ENCODE measurements at regions not wholly inside any gene's neighbourhood (a gene's known extent, or its start where the extent isn't known, plus 50 kb on each side); places are given as distances from the start of the nearest gene placed in this dataset.

GRCh38 chr7:85478530-85478929, 291.7 kb upstream of the SEMA3D start:
- DNase-seq = no peak

- DNase-seq = no peak
Observed at GRCh38 chr7:85475476-85475875, 288.6 kb upstream of the SEMA3D start.

GRCh38 chr7:85475071-85475470, 288.2 kb upstream of the SEMA3D start:
- DNase-seq = no peak

- no peak for DNase-seq
Observed at GRCh38 chr7:85474234-85474633, 287.4 kb upstream of the SEMA3D start.

- DNase-seq = no peak
Observed at GRCh38 chr7:85471740-85472139, 284.9 kb upstream of the SEMA3D start.

GRCh38 chr7:85471307-85471706, 284.5 kb upstream of the SEMA3D start:
- DNase-seq = no peak

- peak in 1 of 3 experiments; percentile 20 for DNase-seq
Observed at GRCh38 chr7:85469446-85470010, 282.7 kb upstream of the SEMA3D start.

- DNase-seq = peak in 2 of 3 experiments; percentile 13 to 49
Observed at GRCh38 chr7:85464042-85464651, 277.3 kb upstream of the SEMA3D start.

GRCh38 chr7:85462671-85463070, 275.8 kb upstream of the SEMA3D start:
- no peak for DNase-seq

- no peak for DNase-seq
Observed at GRCh38 chr7:85457911-85458310, 271.1 kb upstream of the SEMA3D start.

- DNase-seq = peak in 1 of 3 experiments; percentile 37
Observed at GRCh38 chr7:85456254-85456653, 269.4 kb upstream of the SEMA3D start.

GRCh38 chr7:85454904-85455303, 268.0 kb upstream of the SEMA3D start:
- no peak for DNase-seq

GRCh38 chr7:85452674-85453073, 265.8 kb upstream of the SEMA3D start:
- no peak for DNase-seq

- no peak for DNase-seq
Observed at GRCh38 chr7:85449478-85449877, 262.6 kb upstream of the SEMA3D start.

GRCh38 chr7:85447004-85447403, 260.1 kb upstream of the SEMA3D start:
- DNase-seq = peak in 1 of 3 experiments; percentile 25

- no peak for DNase-seq
Observed at GRCh38 chr7:85426487-85426960, 239.7 kb upstream of the SEMA3D start.

GRCh38 chr7:85424298-85424697, 237.4 kb upstream of the SEMA3D start:
- DNase-seq = no peak

GRCh38 chr7:85423209-85423895, 236.5 kb upstream of the SEMA3D start:
- no peak for DNase-seq

GRCh38 chr7:85415743-85416142, 228.9 kb upstream of the SEMA3D start:
- no peak for DNase-seq

GRCh38 chr7:85413718-85414117, 226.9 kb upstream of the SEMA3D start:
- DNase-seq = no peak

GRCh38 chr7:85412912-85413311, 226.1 kb upstream of the SEMA3D start:
- DNase-seq = no peak

GRCh38 chr7:85407391-85407790, 220.5 kb upstream of the SEMA3D start:
- DNase-seq = no peak

GRCh38 chr7:85405016-85405902, 218.4 kb upstream of the SEMA3D start:
- DNase-seq = no peak
